ENCODE measurements at regions not wholly inside any gene's neighbourhood (a gene's known extent, or its start where the extent isn't known, plus 50 kb on each side); places are given as distances from the start of the nearest gene placed in this dataset.

DNA sequence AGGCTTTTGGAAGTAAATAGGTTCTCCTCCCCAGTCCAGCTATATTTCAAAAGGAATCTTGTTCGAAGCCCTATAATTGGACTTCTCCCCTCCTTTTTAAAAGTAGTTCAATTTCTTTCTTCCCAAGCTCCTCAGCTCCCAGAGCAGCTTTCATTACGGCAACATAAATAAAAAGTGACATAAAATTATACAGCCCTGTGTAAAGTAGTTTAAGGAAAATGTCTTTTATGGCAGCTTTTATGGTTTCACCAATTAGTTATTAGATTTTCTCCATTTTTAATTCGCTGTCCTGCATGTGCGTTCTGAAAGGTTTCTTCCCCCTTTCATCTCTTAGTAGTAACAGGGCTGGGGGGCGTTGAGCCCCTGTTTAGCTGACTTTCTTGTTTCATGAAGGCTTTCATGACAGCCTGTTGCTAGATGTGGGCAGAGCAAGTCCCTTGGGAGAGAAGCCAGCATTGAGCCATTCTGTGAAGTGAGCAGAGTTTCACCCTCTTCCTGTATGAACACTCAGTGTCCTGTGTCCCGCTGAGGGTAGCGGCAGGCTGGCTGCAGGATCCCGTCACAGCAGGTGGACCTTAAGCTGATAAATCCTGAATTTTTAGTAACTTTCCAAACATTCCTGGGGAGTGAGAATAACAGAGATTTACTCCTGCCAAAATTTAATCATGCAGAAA, 229.7 kb upstream of the SPRED2 start:
- no peak for TF ChIP-seq POLR2A (IDR thresholded peaks at IDR 0.05)
- TF ChIP-seq, protein P1, sequence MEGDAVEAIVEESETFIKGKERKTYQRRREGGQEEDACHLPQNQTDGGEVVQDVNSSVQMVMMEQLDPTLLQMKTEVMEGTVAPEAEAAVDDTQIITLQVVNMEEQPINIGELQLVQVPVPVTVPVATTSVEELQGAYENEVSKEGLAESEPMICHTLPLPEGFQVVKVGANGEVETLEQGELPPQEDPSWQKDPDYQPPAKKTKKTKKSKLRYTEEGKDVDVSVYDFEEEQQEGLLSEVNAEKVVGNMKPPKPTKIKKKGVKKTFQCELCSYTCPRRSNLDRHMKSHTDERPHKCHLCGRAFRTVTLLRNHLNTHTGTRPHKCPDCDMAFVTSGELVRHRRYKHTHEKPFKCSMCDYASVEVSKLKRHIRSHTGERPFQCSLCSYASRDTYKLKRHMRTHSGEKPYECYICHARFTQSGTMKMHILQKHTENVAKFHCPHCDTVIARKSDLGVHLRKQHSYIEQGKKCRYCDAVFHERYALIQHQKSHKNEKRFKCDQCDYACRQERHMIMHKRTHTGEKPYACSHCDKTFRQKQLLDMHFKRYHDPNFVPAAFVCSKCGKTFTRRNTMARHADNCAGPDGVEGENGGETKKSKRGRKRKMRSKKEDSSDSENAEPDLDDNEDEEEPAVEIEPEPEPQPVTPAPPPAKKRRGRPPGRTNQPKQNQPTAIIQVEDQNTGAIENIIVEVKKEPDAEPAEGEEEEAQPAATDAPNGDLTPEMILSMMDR (IDR thresholded peaks at IDR 0.05) = no peak
- DNase-seq = no peak
- intact Hi-C loops (cut with DNase I; ENCODE audit: low total_unique reads) = no loop called here
- no peak overlapping the region for H3K27ac ChIP-seq
- H3K36me3 ChIP-seq (ENCODE audit: low read depth, missing control alignments) = no peaks in the 10 kb centered on the region
- H3K4me1 ChIP-seq = no peaks in the 10 kb centered on the region
- no peaks in the 10 kb centered on the region for H3K9me3 ChIP-seq
- H3K4me3 ChIP-seq = no peak overlapping the region
- no peaks in the 10 kb centered on the region for H3K27me3 ChIP-seq
- WGBS, 2 donors = 70 to 72% methylated on average over 8 of the region's 8 CpGs

DNA sequence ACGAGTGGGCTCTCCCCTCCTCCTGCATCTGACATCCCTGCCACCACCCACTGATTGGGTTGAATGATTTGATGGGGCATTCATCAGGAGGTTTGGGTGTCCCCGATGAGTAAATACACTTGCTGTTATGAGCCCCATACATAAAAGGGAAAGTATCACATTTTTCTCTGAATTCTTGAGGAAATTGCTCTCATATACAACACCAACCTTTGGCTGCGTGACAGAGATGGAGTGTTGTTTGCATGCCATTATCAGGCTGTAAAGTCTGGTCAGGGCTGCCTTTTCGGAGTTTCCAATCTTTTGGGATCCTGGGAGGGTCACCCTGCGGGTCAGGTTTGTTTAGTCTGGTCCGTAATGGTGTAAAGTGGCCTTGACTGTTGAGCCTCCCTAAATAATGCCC, 227.9 kb upstream of the SPRED2 start:
- DNase-seq = no peak
- Histone ChIP-seq H3K27ac (no peak overlapping the region), H3K4me1 (no peaks in the 10 kb centered on the region), H3K27me3 (no peaks in the 10 kb centered on the region), H3K4me3 (no peak overlapping the region), H3K9me3 (no peaks in the 10 kb centered on the region), H3K36me3 (ENCODE audit: low read depth, missing control alignments) (no peaks in the 10 kb centered on the region)
- TF ChIP-seq, protein P1 (IDR thresholded peaks at IDR 0.05) = no peak
- no peak for TF ChIP-seq POLR2A (IDR thresholded peaks at IDR 0.05)
- intact Hi-C loops (cut with DNase I; ENCODE audit: low total_unique reads) = no loop called here
- WGBS, 2 donors = 26 to 38% methylated on average over 6 of the region's 6 CpGs

DNA sequence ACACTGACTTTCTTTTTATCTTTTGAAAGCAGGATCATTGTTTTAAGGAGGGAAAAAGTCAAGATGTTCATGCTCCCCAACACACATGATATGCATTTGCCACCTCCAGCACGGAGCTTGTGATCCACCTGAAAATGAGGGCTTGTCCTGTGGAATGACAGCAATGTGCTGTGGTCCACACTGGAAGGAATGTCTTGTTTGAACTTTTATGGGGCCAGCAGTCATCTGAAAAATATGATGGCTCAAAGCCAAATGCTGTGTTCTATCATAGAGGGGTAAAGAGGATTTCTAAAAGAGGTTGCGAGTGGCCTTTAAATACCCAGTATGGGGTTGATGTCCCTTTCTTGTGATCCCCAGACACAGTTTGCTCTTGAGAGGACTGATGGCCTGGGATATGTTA, 226.5 kb upstream of the SPRED2 start:
- Histone ChIP-seq H3K36me3 (ENCODE audit: low read depth, missing control alignments) (no peaks in the 10 kb centered on the region), H3K4me1 (no peaks in the 10 kb centered on the region), H3K27ac (no peak overlapping the region), H3K27me3 (no peaks in the 10 kb centered on the region), H3K9me3 (no peaks in the 10 kb centered on the region), H3K4me3 (no peak overlapping the region)
- intact Hi-C loops (cut with DNase I; ENCODE audit: low total_unique reads) = no loop called here
- no peak for DNase-seq
- 90 to 92% methylated on average over 2 of the region's 2 CpGs for WGBS, 2 donors
- TF ChIP-seq, protein P1 (IDR thresholded peaks at IDR 0.05) = no peak

DNA sequence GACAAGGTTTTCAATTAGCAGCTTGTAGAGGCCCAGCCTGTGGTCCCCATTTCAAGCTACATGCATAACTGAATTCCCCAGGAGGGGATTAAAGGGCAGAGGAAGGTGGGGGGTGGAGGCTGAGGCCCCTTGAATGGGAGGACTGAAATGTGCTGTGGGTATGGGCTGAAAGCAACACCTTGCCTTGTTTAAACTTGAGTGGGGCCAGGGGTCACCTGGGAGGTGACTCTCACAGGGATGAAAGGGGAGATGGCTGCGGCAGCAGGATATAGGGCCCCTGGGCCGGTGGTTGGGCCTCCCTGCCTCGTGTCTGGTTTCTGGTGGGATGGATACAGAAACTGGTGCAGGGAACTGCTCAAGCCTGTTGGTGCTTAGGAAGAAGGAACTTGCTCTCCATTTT, 225.9 kb upstream of the SPRED2 start:
- WGBS, 2 donors = 82 to 89% methylated on average over 3 of the region's 3 CpGs
- no peak overlapping the region for H3K4me3 ChIP-seq
- intact Hi-C loops (cut with DNase I; ENCODE audit: low total_unique reads) = no loop called here
- no peak overlapping the region for H3K27ac ChIP-seq
- TF ChIP-seq, protein P1 (IDR thresholded peaks at IDR 0.05) = no peak
- TF ChIP-seq POLR2A (IDR thresholded peaks at IDR 0.05) = no peak
- H3K4me1 ChIP-seq = no peaks in the 10 kb centered on the region
- H3K9me3 ChIP-seq = no peaks in the 10 kb centered on the region
- no peaks in the 10 kb centered on the region for H3K27me3 ChIP-seq
- no peak for DNase-seq
- H3K36me3 ChIP-seq (ENCODE audit: low read depth, missing control alignments) = no peaks in the 10 kb centered on the region

DNA sequence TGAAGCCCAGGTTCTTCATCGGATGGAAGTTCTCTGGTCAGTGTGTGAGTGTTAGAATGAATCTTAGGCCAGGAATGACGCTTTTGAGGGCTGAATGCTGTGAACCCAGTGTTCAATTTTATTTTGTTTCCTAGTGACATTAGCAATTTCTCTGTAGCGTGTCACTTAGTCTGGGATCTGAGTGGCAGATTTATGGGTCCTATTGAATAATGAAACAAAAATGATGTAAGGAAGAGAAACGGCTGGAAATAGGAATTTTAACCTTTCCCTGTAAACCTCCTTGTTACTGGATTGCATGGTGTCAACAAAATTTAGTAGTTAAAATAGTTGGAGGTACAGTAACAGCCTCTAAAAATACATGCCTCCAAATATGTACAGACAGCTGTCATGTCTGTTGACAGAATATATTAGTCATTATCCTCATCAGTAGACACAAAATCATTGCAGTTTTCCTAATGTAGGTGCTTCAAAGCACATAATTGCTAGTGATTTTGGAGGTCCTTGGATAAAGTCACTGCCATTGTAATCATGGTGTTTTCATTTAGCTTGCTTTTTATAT, 223.8 kb upstream of the SPRED2 start:
- Histone ChIP-seq H3K9me3 (no peaks in the 10 kb centered on the region), H3K36me3 (ENCODE audit: low read depth, missing control alignments) (no peaks in the 10 kb centered on the region), H3K4me1 (no peaks in the 10 kb centered on the region), H3K27ac (no peak overlapping the region), H3K4me3 (no peak overlapping the region), H3K27me3 (no peaks in the 10 kb centered on the region)
- intact Hi-C loops (cut with DNase I; ENCODE audit: low total_unique reads) = no loop called here
- 74 to 85% methylated on average over 4 of the region's 4 CpGs for WGBS, 2 donors
- TF ChIP-seq, protein P1 (IDR thresholded peaks at IDR 0.05) = no peak
- TF ChIP-seq POLR2A (IDR thresholded peaks at IDR 0.05) = no peak
- no peak for DNase-seq
